GM12865 (cell line): ENCODE measurements at regions not wholly inside any gene's neighbourhood (a gene's known extent, or its start where the extent isn't known, plus 50 kb on each side); places are given as distances from the start of the nearest gene placed in this dataset.

Experiments used
- DNase-seq: peaks from one replicate; pipeline ENCODE4 v3.0.0; 2010; ENCODE audit warnings: low read depth
- H3K4me3 ChIP-seq: 2 replicates; pipeline ENCODE4 v1.5.1; 2011; ENCODE audit warnings: mild to moderate bottlenecking, low read depth, low read length, control low read depth
- TF ChIP-seq, protein P1 (sequence below): IDR thresholded peaks from 2 replicates; pipeline ENCODE4 v1.5.1; 2011; ENCODE audit warnings: low read length, control low read depth, low read depth, inconsistent platforms; ENCODE audit not compliant: insufficient read depth; ENCODE audit errors: missing control alignments

DNA sequence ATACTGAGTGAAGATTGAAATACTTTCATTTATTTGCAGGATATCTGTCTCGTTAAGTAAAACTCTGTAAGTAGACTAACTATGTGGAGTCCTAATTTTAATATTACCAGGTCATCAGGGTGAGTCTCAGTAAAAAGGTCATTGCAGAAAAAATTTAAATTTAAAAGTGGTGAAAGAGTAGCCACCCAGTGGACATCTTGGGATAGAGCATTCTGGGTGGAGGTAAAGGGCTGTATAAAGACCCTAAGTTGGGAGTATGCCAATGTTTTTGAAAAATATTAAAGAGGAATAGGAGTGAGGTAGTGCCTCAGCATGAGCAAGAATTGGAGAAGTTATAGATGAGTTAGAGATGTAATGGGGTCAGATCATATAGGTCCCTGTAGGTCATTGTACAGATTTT is 145.5 kb downstream of the HMHB1 start:
- no peak overlapping the region for H3K4me3 ChIP-seq
- TF ChIP-seq, protein P1, sequence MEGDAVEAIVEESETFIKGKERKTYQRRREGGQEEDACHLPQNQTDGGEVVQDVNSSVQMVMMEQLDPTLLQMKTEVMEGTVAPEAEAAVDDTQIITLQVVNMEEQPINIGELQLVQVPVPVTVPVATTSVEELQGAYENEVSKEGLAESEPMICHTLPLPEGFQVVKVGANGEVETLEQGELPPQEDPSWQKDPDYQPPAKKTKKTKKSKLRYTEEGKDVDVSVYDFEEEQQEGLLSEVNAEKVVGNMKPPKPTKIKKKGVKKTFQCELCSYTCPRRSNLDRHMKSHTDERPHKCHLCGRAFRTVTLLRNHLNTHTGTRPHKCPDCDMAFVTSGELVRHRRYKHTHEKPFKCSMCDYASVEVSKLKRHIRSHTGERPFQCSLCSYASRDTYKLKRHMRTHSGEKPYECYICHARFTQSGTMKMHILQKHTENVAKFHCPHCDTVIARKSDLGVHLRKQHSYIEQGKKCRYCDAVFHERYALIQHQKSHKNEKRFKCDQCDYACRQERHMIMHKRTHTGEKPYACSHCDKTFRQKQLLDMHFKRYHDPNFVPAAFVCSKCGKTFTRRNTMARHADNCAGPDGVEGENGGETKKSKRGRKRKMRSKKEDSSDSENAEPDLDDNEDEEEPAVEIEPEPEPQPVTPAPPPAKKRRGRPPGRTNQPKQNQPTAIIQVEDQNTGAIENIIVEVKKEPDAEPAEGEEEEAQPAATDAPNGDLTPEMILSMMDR = peak; percentile 35
- DNase-seq = no peak

- no peak for DNase-seq
- no peak overlapping the region for H3K4me3 ChIP-seq
- TF ChIP-seq, protein P1 = no peak
Observed at GRCh38 chr5:143962201-143962600, 150.2 kb downstream of the HMHB1 start.

DNA sequence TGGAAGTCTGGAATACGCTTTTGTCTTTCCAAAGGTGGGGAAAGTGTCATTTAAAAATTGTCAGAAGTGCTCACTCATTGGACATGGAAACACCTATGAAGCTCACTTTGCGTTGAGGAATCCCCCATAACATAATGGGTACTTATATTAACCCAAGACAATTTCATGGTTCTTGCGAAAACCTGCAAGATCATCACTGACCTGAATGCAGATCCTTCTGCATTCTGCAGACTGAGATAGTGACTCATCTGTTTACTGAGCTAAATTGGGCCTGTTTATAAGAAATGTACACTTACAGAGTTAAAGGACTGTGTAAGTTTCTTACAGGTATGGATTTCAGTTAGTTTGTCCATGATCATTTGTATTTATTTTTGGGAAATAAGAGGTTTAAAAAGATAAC is 153.0 kb downstream of the HMHB1 start:
- no peak overlapping the region for H3K4me3 ChIP-seq
- TF ChIP-seq, protein P1 = no peak
- peak; percentile 12 for DNase-seq

- TF ChIP-seq, protein P1 = no peak
- no peak overlapping the region for H3K4me3 ChIP-seq
- no peak for DNase-seq
Observed at GRCh38 chr5:143966280-143966679, 154.3 kb downstream of the HMHB1 start.

DNA sequence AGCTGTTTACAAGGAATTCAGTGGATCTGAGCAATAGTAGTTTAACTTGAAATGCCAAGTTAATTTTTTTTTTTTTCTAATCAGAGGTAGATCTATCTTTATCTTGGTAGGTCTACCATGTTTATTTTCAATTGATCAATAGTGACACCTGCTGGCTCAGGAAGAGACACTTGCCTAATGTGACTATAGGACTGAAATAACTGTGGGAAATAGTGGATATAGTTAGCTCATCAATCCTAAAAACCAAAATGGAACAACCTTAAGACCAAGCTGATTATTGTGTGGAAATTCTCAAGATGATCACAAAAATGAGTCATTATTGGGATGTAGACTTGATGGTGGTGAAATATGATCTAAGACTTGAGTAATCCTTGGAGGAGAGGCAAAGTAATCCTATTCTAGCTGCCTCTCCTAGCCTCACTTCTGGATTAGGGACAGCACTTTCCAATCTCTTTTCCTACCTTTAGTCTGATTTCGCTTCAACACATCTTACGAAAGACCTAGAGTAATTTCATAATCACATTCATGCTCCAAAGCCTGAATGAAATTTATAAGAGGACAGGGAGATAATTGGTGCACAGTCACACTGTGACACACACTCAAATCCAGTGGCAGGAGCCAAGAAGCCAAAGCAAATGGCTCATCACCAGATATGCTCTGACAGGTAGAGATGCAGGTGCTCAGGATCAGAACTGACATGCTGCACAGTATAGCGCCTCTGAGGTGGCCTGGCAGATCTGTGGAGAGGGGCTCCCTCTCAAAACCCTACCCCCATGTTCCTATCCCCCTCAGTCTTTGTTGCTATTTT is 156.3 kb downstream of the HMHB1 start:
- peak; percentile 68 for DNase-seq
- TF ChIP-seq, protein P1 = peak; percentile 46
- H3K4me3 ChIP-seq = no peak overlapping the region

GRCh38 chr5:143970159-143970558 is 158.2 kb downstream of the HMHB1 start:
- no peak for DNase-seq

More at GRCh38 chr5:143970159-143970558, 158.2 kb downstream of the HMHB1 start:
- TF ChIP-seq, protein P1 = no peak
- no peak overlapping the region for H3K4me3 ChIP-seq
